GM12878 (cell line): ENCODE measurements at regions not wholly inside any gene's neighbourhood (a gene's known extent, or its start where the extent isn't known, plus 50 kb on each side); places are given as distances from the start of the nearest gene placed in this dataset.

Experiments used
- ATAC-seq: fragments of 200-7000 bp; cut with Tn5 transposase; 3 replicates; pipeline ENCODE4 v1.9.1; 2020; ENCODE audit warnings: mild to moderate bottlenecking, moderate library complexity
- BruUV-seq: library from RNA; stranded (reverse); fragments of 400-500 nt; replicated peaks from 2 replicates; lab custom pipeline; 2021; lab: Mats Ljungman, UMichigan
- CTCF ChIA-PET: fragments of 300-600 bp; sonication (Branson Sonifier 250); formaldehyde crosslinking; extraction: SDS; loops from one replicate; lab custom pipeline; 2021; ENCODE audit warnings: inconsistent platforms; lab: Yijun Ruan, JAX
- POLR2A ChIA-PET: fragments of 350-600 bp; formaldehyde crosslinking; extraction: SDS; loops from one replicate; lab custom pipeline; 2021; ENCODE audit warnings: inconsistent platforms; lab: Charles Lee
- RAD21 ChIA-PET: fragments of 300-600 bp; sonication (Branson Sonifier 250); formaldehyde crosslinking; loops from one replicate; lab custom pipeline; 2023; ENCODE audit warnings: antibody characterized with exemption; ENCODE audit not compliant: unreplicated experiment; lab: Charles Lee
- SMC1A ChIA-PET: fragments of 300-600 bp; sonication (Branson Sonifier 250); formaldehyde crosslinking; loops from one replicate; lab custom pipeline; 2023; ENCODE audit not compliant: unreplicated experiment, uncharacterized antibody; lab: Charles Lee
- DNase-seq: peaks from one replicate; pipeline ENCODE4 v3.0.0-alpha.2; 2011; ENCODE audit warnings: low read depth, low spot score
- FAIRE-seq: peaks from 3 replicates; lab custom pipeline; 2011; peaks lifted over from hg19 to GRCh38; lab: Jason Lieb, UNC
- H2AFZ ChIP-seq: 2 replicates; pipeline ENCODE4 v1.6.0; 2011; ENCODE audit warnings: low read depth, low read length, control low read depth; ENCODE audit not compliant: control insufficient read depth
- H3K27ac ChIP-seq: 2 replicates; pipeline ENCODE4 v1.5.1; 2011; ENCODE audit warnings: control low read depth; ENCODE audit not compliant: control insufficient read depth, insufficient read depth
- H3K27me3 ChIP-seq, 2 experiments: replicated peaks in 1 of 2; 2 replicates each; pipeline versions ENCODE4 v1.6.0 to v1.6.1; 2011; ENCODE audit warnings: low read length in 1 of 2; ENCODE audit not compliant: control insufficient read depth in 2 of 2, insufficient read depth in 2 of 2
- H3K36me3 ChIP-seq, 2 experiments: 2 replicates each; pipeline ENCODE4 v1.5.1; 2011; ENCODE audit warnings: low read length in 1 of 2; ENCODE audit not compliant: control insufficient read depth in 2 of 2, insufficient read depth in 2 of 2
- H3K4me1 ChIP-seq: 2 replicates; pipeline ENCODE4 v1.6.1; 2011; ENCODE audit warnings: mild to moderate bottlenecking, low read length, moderate library complexity, mixed read lengths; ENCODE audit not compliant: control insufficient read depth, insufficient read depth
- H3K4me2 ChIP-seq: 2 replicates; pipeline ENCODE4 v1.6.0; 2011; ENCODE audit warnings: control low read depth; ENCODE audit not compliant: control insufficient read depth, insufficient read depth
- H3K4me3 ChIP-seq: fragments of 200-600 bp; sonication (generic); 2 replicates; pipeline ENCODE4 v1.5.1; 2016
- H3K79me2 ChIP-seq: 2 replicates; pipeline ENCODE4 v1.6.0; 2011; ENCODE audit warnings: low read length; ENCODE audit not compliant: control insufficient read depth, insufficient read depth
- H3K9ac ChIP-seq: 2 replicates; pipeline ENCODE4 v1.8.0; 2011; ENCODE audit warnings: low read length, control low read depth, mixed read lengths; ENCODE audit not compliant: control insufficient read depth, insufficient read depth
- H3K9me3 ChIP-seq: replicated peaks from 3 replicates; pipeline ENCODE4 v1.5.1; 2011; ENCODE audit warnings: mild to moderate bottlenecking, low read length; ENCODE audit not compliant: control insufficient read depth, insufficient read depth
- H4K20me1 ChIP-seq: 2 replicates; pipeline ENCODE4 v1.6.0; 2011; ENCODE audit not compliant: control insufficient read depth, insufficient read depth
- ATF7 ChIP-seq: fragments of 450-650 bp; IDR thresholded peaks from 2 replicates; pipeline ENCODE4 v1.6.1; 2016; ENCODE audit warnings: low read depth, mild to moderate bottlenecking
- BACH1 ChIP-seq: fragments of 450-650 bp; IDR thresholded peaks from 2 replicates; pipeline ENCODE4 v1.6.1; 2017; ENCODE audit warnings: mild to moderate bottlenecking, borderline replicate concordance
- GABPA ChIP-seq: IDR thresholded peaks from 2 replicates; pipeline ENCODE4 v1.6.1; 2014; ENCODE audit warnings: antibody characterized with exemption, low read depth, mild to moderate bottlenecking, inconsistent platforms
- MEF2A ChIP-seq: IDR thresholded peaks from 2 replicates; pipeline ENCODE4 v1.6.1; 2011; ENCODE audit warnings: low read depth, mild to moderate bottlenecking, low read length, moderate library complexity; ENCODE audit not compliant: insufficient read depth
- MTA2 ChIP-seq: fragments of 450-650 bp; IDR thresholded peaks from 2 replicates; pipeline ENCODE4 v1.6.1; 2016; ENCODE audit warnings: low read depth, mild to moderate bottlenecking, moderate library complexity
- NR2F1 ChIP-seq: fragments of 450-650 bp; conservative IDR thresholded peaks from 2 replicates; pipeline ENCODE4 v1.6.1; 2017; ENCODE audit warnings: mild to moderate bottlenecking
- PAX5 ChIP-seq: IDR thresholded peaks from 2 replicates; pipeline ENCODE4 v1.6.1; 2011; ENCODE audit warnings: low read depth, low read length, borderline replicate concordance
- PML ChIP-seq: IDR thresholded peaks from 2 replicates; pipeline ENCODE4 v1.6.1; 2012; ENCODE audit warnings: low read length, inconsistent platforms
- POLR2A ChIP-seq: IDR thresholded peaks from 2 replicates; pipeline ENCODE4 v1.6.1; 2011; ENCODE audit warnings: low read depth, mild to moderate bottlenecking, low read length
- POU2F2 ChIP-seq: IDR thresholded peaks from 3 replicates; pipeline ENCODE4 v1.6.1; 2011; ENCODE audit warnings: low read depth, mild to moderate bottlenecking, low read length, borderline replicate concordance
- RUNX3 ChIP-seq: IDR thresholded peaks from 2 replicates; pipeline ENCODE4 v1.6.1; 2012; ENCODE audit warnings: low read length, inconsistent platforms
- SIX5 ChIP-seq: IDR thresholded peaks from 2 replicates; pipeline ENCODE4 v1.6.1; 2011; ENCODE audit warnings: mild to moderate bottlenecking, low read depth, low read length, moderate library complexity; ENCODE audit not compliant: severe bottlenecking
- SREBF1 ChIP-seq: IDR thresholded peaks from 2 replicates; pipeline ENCODE4 v1.6.1; 2012; ENCODE audit warnings: mild to moderate bottlenecking, low read length
- SREBF2 ChIP-seq: IDR thresholded peaks from 2 replicates; pipeline ENCODE4 v1.6.1; 2012; ENCODE audit warnings: mild to moderate bottlenecking, low read length
- SUZ12 ChIP-seq: fragments of 200-600 bp; sonication (generic); IDR thresholded peaks from one replicate; pipeline ENCODE4 v1.6.1; 2018; ENCODE audit warnings: antibody characterized with exemption, mild to moderate bottlenecking; ENCODE audit not compliant: unreplicated experiment
- ZNF274 ChIP-seq: IDR thresholded peaks from one replicate; pipeline ENCODE4 v1.8.0; 2011; ENCODE audit not compliant: insufficient read length, insufficient read depth
- ZZZ3 ChIP-seq: IDR thresholded peaks from 2 replicates; pipeline ENCODE4 v1.6.1; 2011; ENCODE audit warnings: low read depth; ENCODE audit not compliant: control insufficient read depth, insufficient read length
- WGBS: methylation state at CpG from one replicate; pipeline ENCODE4 v1.1.6; 2016; ENCODE audit warnings: low lambda C conversion rate; ENCODE audit not compliant: insufficient replicate concordance, insufficient coverage; ENCODE audit errors: missing lambda C conversion rate; 5-methylcytosine and 5-hydroxymethylcytosine counted together
- in situ Hi-C: fragments of 300-500 bp; cut with MboI; formaldehyde crosslinking; loops from 9 replicates; pipeline ENCODE4 v1.14.3; 2018; ENCODE audit warnings: mixed read lengths
- intact Hi-C: fragments of 100-400 bp; cut with micrococcal nuclease; formaldehyde crosslinking; loops from one replicate; pipeline ENCODE4 v1.14.2; 2022; ENCODE audit not compliant: unreplicated experiment
- TF ChIP-seq, protein P1 (sequence below): IDR thresholded peaks from 2 replicates; pipeline ENCODE4 v1.6.1; 2012; ENCODE audit warnings: low read depth, low read length, improper control_type of control experiment
- TF ChIP-seq, protein P2 (sequence below): fragments of 450-650 bp; IDR thresholded peaks from 2 replicates; pipeline ENCODE4 v1.6.1; 2014; ENCODE audit warnings: mild to moderate bottlenecking

DNA sequence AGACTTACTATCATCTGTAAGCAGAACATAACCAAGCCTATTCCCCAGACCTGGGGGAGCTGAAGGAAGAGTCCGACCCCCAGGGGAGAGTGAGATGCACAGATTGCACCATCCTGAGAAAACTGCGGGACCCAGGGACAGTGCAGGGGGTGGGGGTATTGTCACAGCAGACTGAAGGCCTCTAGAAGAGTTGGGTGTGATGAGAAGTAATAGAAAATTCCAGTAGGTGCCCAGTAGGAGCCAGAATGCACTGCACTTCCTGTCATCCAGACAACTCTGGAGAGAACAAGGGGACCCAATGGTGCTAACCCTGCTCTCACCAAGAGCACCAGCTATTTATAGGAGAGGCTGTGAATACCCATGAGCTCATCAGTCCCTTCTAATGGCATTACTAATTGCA, 190.1 kb downstream of the BCL11B start:
- Histone ChIP-seq H3K9me3 (no peaks in the 10 kb centered on the region), H3K79me2 (no peaks in the 10 kb centered on the region), H3K4me3 (no peak overlapping the region), H3K27me3 (no peaks in the 10 kb centered on the region), H3K4me2 (no peak overlapping the region), H3K9ac (no peak overlapping the region), H3K36me3 (no peaks in the 10 kb centered on the region), H2AFZ (no peak overlapping the region), H4K20me1 (no peaks in the 10 kb centered on the region), H3K27ac (no peak overlapping the region)
- DNase-seq (no peak), ATAC-seq (no peak)
- in situ Hi-C loops = no loop called here
- ChIA-PET CTCF (no interaction called here), RAD21 (no interaction called here), POLR2A (no interaction called here)
- WGBS = 3% methylated on average over 2 of the region's 2 CpGs
- no TSS peak for BruUV-seq
- no peak for TF ChIP-seq RUNX3
- TF ChIP-seq MTA2 = no peak
- TF ChIP-seq PAX5 = no peak
- TF ChIP-seq GABPA = no peak
- no peak for TF ChIP-seq PML
- TF ChIP-seq SREBF1 = no peak
- TF ChIP-seq ATF7 = no peak
- TF ChIP-seq, protein P1, sequence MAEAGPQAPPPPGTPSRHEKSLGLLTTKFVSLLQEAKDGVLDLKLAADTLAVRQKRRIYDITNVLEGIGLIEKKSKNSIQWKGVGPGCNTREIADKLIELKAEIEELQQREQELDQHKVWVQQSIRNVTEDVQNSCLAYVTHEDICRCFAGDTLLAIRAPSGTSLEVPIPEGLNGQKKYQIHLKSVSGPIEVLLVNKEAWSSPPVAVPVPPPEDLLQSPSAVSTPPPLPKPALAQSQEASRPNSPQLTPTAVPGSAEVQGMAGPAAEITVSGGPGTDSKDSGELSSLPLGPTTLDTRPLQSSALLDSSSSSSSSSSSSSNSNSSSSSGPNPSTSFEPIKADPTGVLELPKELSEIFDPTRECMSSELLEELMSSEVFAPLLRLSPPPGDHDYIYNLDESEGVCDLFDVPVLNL = no peak
- no peak for TF ChIP-seq ZNF274
- no peak for TF ChIP-seq POLR2A
- TF ChIP-seq NR2F1 = no peak
- TF ChIP-seq SREBF2 = no peak
- no peak for TF ChIP-seq MEF2A
- no peak for TF ChIP-seq BACH1
- TF ChIP-seq SIX5 = no peak
- TF ChIP-seq POU2F2 = no peak
- TF ChIP-seq ZZZ3 = no peak
- TF ChIP-seq, protein P2, sequence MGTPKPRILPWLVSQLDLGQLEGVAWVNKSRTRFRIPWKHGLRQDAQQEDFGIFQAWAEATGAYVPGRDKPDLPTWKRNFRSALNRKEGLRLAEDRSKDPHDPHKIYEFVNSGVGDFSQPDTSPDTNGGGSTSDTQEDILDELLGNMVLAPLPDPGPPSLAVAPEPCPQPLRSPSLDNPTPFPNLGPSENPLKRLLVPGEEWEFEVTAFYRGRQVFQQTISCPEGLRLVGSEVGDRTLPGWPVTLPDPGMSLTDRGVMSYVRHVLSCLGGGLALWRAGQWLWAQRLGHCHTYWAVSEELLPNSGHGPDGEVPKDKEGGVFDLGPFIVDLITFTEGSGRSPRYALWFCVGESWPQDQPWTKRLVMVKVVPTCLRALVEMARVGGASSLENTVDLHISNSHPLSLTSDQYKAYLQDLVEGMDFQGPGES = no peak
- no peak for TF ChIP-seq SUZ12
- TF ChIP-seq, all 136 proteins: peak for 0
- no peaks in the 10 kb centered on the region for H3K4me1 ChIP-seq
- intact Hi-C loops = no loop called here
- SMC1A ChIA-PET = no interaction called here
- FAIRE-seq = no peak
